C4-2B (cell line): ENCODE measurements at regions not wholly inside any gene's neighbourhood (a gene's known extent, or its start where the extent isn't known, plus 50 kb on each side); places are given as distances from the start of the nearest gene placed in this dataset.

Experiments
- CTCF ChIP-seq: fragments of 450-650 bp; conservative IDR thresholded peaks from 2 replicates; pipeline ENCODE4 v1.5.1; 2017; ENCODE audit warnings: mild to moderate bottlenecking
- ZFX ChIP-seq: fragments of 450-650 bp; IDR thresholded peaks from 2 replicates; pipeline ENCODE4 v1.6.1; 2017

- TF ChIP-seq CTCF (no peak), ZFX (no peak)
Measured at GRCh38 chr18:78596794-78597345, 382.7 kb upstream of the SALL3 start.
